ENCODE measurements at regions not wholly inside any gene's neighbourhood (a gene's known extent, or its start where the extent isn't known, plus 50 kb on each side); places are given as distances from the start of the nearest gene placed in this dataset.

- intact Hi-C loops (cut with DNase I, micrococcal nuclease), result no loop called here
- no peaks in the 10 kb centered on the region for H3K27me3 ChIP-seq (ENCODE audit: control insufficient read depth in 1 of 2, insufficient read depth in 2 of 2, low read length in 2 of 2)
- no peaks in the 10 kb centered on the region for H3K36me3 ChIP-seq (ENCODE audit: insufficient read depth, low read length)
- H3K9me3 ChIP-seq (ENCODE audit: control insufficient read depth in 1 of 2, insufficient read depth in 1 of 2, low read length in 2 of 2), result no peaks in the 10 kb centered on the region
- TF ChIP-seq, protein P1, sequence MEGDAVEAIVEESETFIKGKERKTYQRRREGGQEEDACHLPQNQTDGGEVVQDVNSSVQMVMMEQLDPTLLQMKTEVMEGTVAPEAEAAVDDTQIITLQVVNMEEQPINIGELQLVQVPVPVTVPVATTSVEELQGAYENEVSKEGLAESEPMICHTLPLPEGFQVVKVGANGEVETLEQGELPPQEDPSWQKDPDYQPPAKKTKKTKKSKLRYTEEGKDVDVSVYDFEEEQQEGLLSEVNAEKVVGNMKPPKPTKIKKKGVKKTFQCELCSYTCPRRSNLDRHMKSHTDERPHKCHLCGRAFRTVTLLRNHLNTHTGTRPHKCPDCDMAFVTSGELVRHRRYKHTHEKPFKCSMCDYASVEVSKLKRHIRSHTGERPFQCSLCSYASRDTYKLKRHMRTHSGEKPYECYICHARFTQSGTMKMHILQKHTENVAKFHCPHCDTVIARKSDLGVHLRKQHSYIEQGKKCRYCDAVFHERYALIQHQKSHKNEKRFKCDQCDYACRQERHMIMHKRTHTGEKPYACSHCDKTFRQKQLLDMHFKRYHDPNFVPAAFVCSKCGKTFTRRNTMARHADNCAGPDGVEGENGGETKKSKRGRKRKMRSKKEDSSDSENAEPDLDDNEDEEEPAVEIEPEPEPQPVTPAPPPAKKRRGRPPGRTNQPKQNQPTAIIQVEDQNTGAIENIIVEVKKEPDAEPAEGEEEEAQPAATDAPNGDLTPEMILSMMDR (IDR thresholded peaks at IDR 0.05), result no peak
- Mint-ChIP-seq H3K27ac (no peak overlapping the region), H3K36me3 (ENCODE audit: low read depth) (no peaks in the 10 kb centered on the region), H3K27me3 (no peaks in the 10 kb centered on the region), H3K9me3 (no peaks in the 10 kb centered on the region), H3K4me3 (no peak overlapping the region), H3K4me1 (ENCODE audit: low read depth) (no peaks in the 10 kb centered on the region)
- no peak for ATAC-seq (ENCODE audit: poor library complexity)
- ChIA-PET CTCF (interaction anchor here (1.0 kb wide), 1 partner anchor 9 kb away, joined by 3 read pairs; no protein-coding TSS in a partner anchor), POLR2A (no interaction called here)
- no peak for DNase-seq
- H3K27ac ChIP-seq (ENCODE audit: low read depth in 1 of 2, low read length in 2 of 2), result no peak overlapping the region
- H3K4me3 ChIP-seq (ENCODE audit: low read length), result no peak overlapping the region
- H3K4me1 ChIP-seq (ENCODE audit: insufficient read depth, low read length), result no peaks in the 10 kb centered on the region
Measured at GRCh38 chr13:59203855-59204254, 959.9 kb downstream of the DIAPH3 start.

DNA sequence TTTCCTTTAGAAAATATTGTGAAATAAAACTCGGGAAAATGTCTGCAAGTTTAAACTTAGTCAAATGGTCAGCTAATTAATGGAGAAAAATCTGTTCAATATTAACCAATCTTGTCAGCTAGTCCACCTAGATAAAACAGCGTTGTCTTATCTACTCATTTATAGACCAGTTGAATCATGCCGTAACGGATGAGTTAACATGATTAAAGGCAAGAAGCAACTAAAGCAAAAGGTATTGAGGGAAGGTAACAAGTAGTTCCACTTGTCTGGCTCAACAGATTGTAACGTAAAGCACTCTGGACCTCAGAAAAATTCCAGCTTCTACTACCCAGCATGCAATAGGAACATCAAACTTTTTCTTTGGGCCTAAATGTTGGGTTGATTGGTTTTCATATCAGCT is 958.2 kb downstream of the DIAPH3 start:
- ATAC-seq (ENCODE audit: poor library complexity), result no peak
- DNase-seq, result no peak
- ChIA-PET POLR2A (no interaction called here), CTCF (no interaction called here)
- H3K9me3 Mint-ChIP-seq, result no peaks in the 10 kb centered on the region
- no peaks in the 10 kb centered on the region for H3K27me3 ChIP-seq (ENCODE audit: control insufficient read depth in 1 of 2, insufficient read depth in 2 of 2, low read length in 2 of 2)
- no peak overlapping the region for H3K4me3 Mint-ChIP-seq
- H3K4me1 ChIP-seq (ENCODE audit: insufficient read depth, low read length), result no peaks in the 10 kb centered on the region
- H3K36me3 ChIP-seq (ENCODE audit: insufficient read depth, low read length), result no peaks in the 10 kb centered on the region
- H3K27ac ChIP-seq (ENCODE audit: low read depth in 1 of 2, low read length in 2 of 2), result no peak overlapping the region
- TF ChIP-seq, protein P1 (IDR thresholded peaks at IDR 0.05), result no peak
- no peak overlapping the region for H3K4me3 ChIP-seq (ENCODE audit: low read length)
- H3K4me1 Mint-ChIP-seq (ENCODE audit: low read depth), result no peaks in the 10 kb centered on the region
- no peaks in the 10 kb centered on the region for H3K36me3 Mint-ChIP-seq (ENCODE audit: low read depth)
- H3K27me3 Mint-ChIP-seq, result no peaks in the 10 kb centered on the region
- no peaks in the 10 kb centered on the region for H3K9me3 ChIP-seq (ENCODE audit: control insufficient read depth in 1 of 2, insufficient read depth in 1 of 2, low read length in 2 of 2)
- intact Hi-C loops (cut with DNase I, micrococcal nuclease), result no loop called here
- no peak overlapping the region for H3K27ac Mint-ChIP-seq

DNA sequence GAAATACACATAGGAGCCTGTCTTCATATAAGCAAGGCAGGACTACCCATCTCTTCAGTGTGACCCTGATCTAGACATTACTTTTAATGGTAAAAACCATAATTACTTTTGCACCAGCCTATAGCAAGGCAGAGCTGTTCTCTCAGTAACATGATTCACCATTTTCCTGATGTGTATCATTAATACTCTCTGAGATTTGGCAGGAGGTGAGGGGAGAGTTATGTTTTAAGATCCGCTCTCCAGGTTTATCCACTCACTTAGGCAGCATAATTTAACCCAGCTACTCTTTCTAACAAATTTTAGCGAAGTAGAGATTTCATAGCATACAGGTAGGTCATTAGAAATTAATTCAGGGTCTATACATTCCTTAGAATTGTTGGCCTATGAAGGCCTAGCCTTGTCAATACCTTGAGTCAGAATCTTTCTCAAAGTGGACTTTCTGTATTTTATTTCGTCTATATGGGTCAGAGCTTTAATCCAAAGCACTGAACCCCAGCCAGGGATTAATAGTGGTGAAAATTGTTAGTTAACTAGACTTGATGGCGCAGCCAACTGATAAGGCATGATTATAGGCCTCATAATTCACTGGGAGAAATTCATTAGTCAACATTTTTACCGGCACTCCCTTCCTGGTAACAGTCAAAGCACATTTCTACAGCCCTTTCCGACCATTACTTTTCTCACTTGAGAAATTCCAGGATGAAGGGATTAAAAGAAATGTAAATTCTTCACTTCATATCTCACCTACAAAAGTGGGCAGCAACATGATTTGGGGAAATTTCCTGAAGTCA is 955.1 kb downstream of the DIAPH3 start:
- Mint-ChIP-seq H3K4me1 (ENCODE audit: low read depth) (no peaks in the 10 kb centered on the region), H3K36me3 (ENCODE audit: low read depth) (no peaks in the 10 kb centered on the region), H3K4me3 (no peak overlapping the region)

More for the DNA sequence above, 955.1 kb downstream of the DIAPH3 start:
- TF ChIP-seq, protein P1 (IDR thresholded peaks at IDR 0.05), result no peak
- H3K27ac ChIP-seq (ENCODE audit: low read depth in 1 of 2, low read length in 2 of 2), result no peak overlapping the region
- DNase-seq (no peak), ATAC-seq (ENCODE audit: poor library complexity) (no peak)
- POLR2A ChIA-PET, result no interaction called here
- no peak overlapping the region for H3K4me3 ChIP-seq (ENCODE audit: low read length)
- intact Hi-C loops (cut with DNase I, micrococcal nuclease), result no loop called here
- H3K9me3 ChIP-seq (ENCODE audit: control insufficient read depth in 1 of 2, insufficient read depth in 1 of 2, low read length in 2 of 2), result peaks cover 0 to 2% of the 10 kb centered on the region in 2 experiments
- Mint-ChIP-seq H3K27me3 (no peaks in the 10 kb centered on the region), H3K9me3 (no peaks in the 10 kb centered on the region), H3K27ac (no peak overlapping the region)
- H3K36me3 ChIP-seq (ENCODE audit: insufficient read depth, low read length), result no peaks in the 10 kb centered on the region
- H3K4me1 ChIP-seq (ENCODE audit: insufficient read depth, low read length), result no peaks in the 10 kb centered on the region
- H3K27me3 ChIP-seq (ENCODE audit: control insufficient read depth in 1 of 2, insufficient read depth in 2 of 2, low read length in 2 of 2), result no peaks in the 10 kb centered on the region
- CTCF ChIA-PET, result no interaction called here

Data from CD4-positive, alpha-beta T cell (primary cell).